H9 (cell line): ENCODE measurements at regions not wholly inside any gene's neighbourhood (a gene's known extent, or its start where the extent isn't known, plus 50 kb on each side); places are given as distances from the start of the nearest gene placed in this dataset.

ENCODE experiments used
- DNase-seq: peaks from one replicate; pipeline ENCODE4 v3.0.0-alpha.2; 2017
- H2AFZ ChIP-seq: one replicate; pipeline ENCODE4 v1.6.1; 2013; ENCODE audit warnings: mild to moderate bottlenecking, low read length, control low read depth, moderate library complexity
- H2AK5ac ChIP-seq: 2 replicates; pipeline ENCODE4 v1.6.1; 2013; ENCODE audit warnings: low read length, control low read depth, mixed read lengths; ENCODE audit not compliant: insufficient read length
- H2BK120ac ChIP-seq: one replicate; pipeline ENCODE4 v1.6.1; 2013; ENCODE audit warnings: low read depth, mild to moderate bottlenecking, low read length, control low read depth, inconsistent platforms; ENCODE audit not compliant: poor library complexity, severe bottlenecking
- H2BK12ac ChIP-seq: 2 replicates; pipeline ENCODE4 v1.6.1; 2013; ENCODE audit warnings: low read length, control low read depth, mixed read lengths, low read depth; ENCODE audit not compliant: insufficient read length
- H2BK15ac ChIP-seq: 2 replicates; pipeline ENCODE4 v1.6.1; 2013; ENCODE audit warnings: low read depth, low read length, control low read depth
- H2BK20ac ChIP-seq: one replicate; pipeline ENCODE4 v1.6.1; 2013; ENCODE audit warnings: low read depth, mild to moderate bottlenecking, low read length, control low read depth, inconsistent platforms; ENCODE audit not compliant: poor library complexity, severe bottlenecking
- H2BK5ac ChIP-seq: 2 replicates; pipeline ENCODE4 v1.6.1; 2013; ENCODE audit warnings: low read length, control low read depth, mixed read lengths; ENCODE audit not compliant: insufficient read length
- H3K14ac ChIP-seq: 2 replicates; pipeline ENCODE4 v1.6.1; 2013; ENCODE audit warnings: low read length, control low read depth; ENCODE audit not compliant: insufficient read depth
- H3K18ac ChIP-seq: 2 replicates; pipeline ENCODE4 v1.6.1; 2013; ENCODE audit warnings: low read depth, mild to moderate bottlenecking, mixed read lengths, low read length, control low read depth; ENCODE audit not compliant: insufficient read length
- H3K23ac ChIP-seq: 2 replicates; pipeline ENCODE4 v1.6.1; 2013; ENCODE audit warnings: low read length, control low read depth, mixed read lengths, low read depth; ENCODE audit not compliant: insufficient read length
- H3K23me2 ChIP-seq: 2 replicates; pipeline ENCODE4 v1.6.1; 2013; ENCODE audit warnings: low read depth, mild to moderate bottlenecking, mixed read lengths, low read length, control low read depth; ENCODE audit not compliant: insufficient read length, poor library complexity, severe bottlenecking
- H3K27ac ChIP-seq: 2 replicates; pipeline ENCODE4 v1.5.1; 2013; ENCODE audit warnings: low read length, control low read depth, mixed read lengths, low read depth; ENCODE audit not compliant: insufficient read length
- H3K27me3 ChIP-seq: 2 replicates; pipeline ENCODE4 v1.6.1; 2013; ENCODE audit warnings: low read length, control low read depth, inconsistent platforms; ENCODE audit not compliant: insufficient read depth
- H3K4ac ChIP-seq: 2 replicates; pipeline ENCODE4 v1.6.1; 2013; ENCODE audit warnings: low read depth, mild to moderate bottlenecking, control low read depth, inconsistent platforms, low read length, moderate library complexity
- H3K4me1 ChIP-seq: 2 replicates; pipeline ENCODE4 v1.6.1; 2013; ENCODE audit warnings: low read length, control low read depth, inconsistent platforms; ENCODE audit not compliant: insufficient read depth
- H3K4me2 ChIP-seq: 2 replicates; pipeline ENCODE4 v1.6.1; 2013; ENCODE audit warnings: low read length, control low read depth, mixed read lengths; ENCODE audit not compliant: insufficient read length, insufficient read depth
- H3K56ac ChIP-seq: 2 replicates; pipeline ENCODE4 v1.6.1; 2013; ENCODE audit warnings: low read depth, mild to moderate bottlenecking, mixed read lengths, low read length, control low read depth; ENCODE audit not compliant: insufficient read length
- H3K79me1 ChIP-seq: 2 replicates; pipeline ENCODE4 v1.6.1; 2013; ENCODE audit warnings: low read depth, mild to moderate bottlenecking, moderate library complexity, low read length, control low read depth, inconsistent platforms; ENCODE audit not compliant: insufficient read depth, poor library complexity, severe bottlenecking
- H3K79me2 ChIP-seq: 2 replicates; pipeline ENCODE4 v1.6.1; 2013; ENCODE audit warnings: low read length, control low read depth, inconsistent platforms; ENCODE audit not compliant: insufficient read depth
- H3K9ac ChIP-seq: 2 replicates; pipeline ENCODE4 v1.6.1; 2013; ENCODE audit warnings: low read length, control low read depth, mixed read lengths; ENCODE audit not compliant: insufficient read length; ENCODE audit errors: extremely low read depth
- H3K9me3 ChIP-seq: one replicate; pipeline ENCODE4 v1.6.1; 2013; ENCODE audit warnings: low read depth, low read length, inconsistent platforms; ENCODE audit not compliant: control insufficient read depth
- H3T11ph ChIP-seq: one replicate; pipeline ENCODE4 v1.6.1; 2013; ENCODE audit warnings: mild to moderate bottlenecking, low read length, control low read depth, inconsistent platforms
- H4K20me1 ChIP-seq: one replicate; pipeline ENCODE4 v1.6.1; 2013; ENCODE audit not compliant: control insufficient read depth, insufficient read length, insufficient read depth
- H4K5ac ChIP-seq: 2 replicates; pipeline ENCODE4 v1.6.1; 2013; ENCODE audit warnings: low read depth, mild to moderate bottlenecking, mixed read lengths, low read length, control low read depth; ENCODE audit not compliant: insufficient read length
- H4K8ac ChIP-seq: replicated peaks from 2 replicates; pipeline ENCODE4 v1.6.1; 2013; ENCODE audit warnings: low read length, control low read depth, mixed read lengths, low read depth; ENCODE audit not compliant: insufficient read length
- H4K91ac ChIP-seq: 2 replicates; pipeline ENCODE4 v1.6.1; 2013; ENCODE audit warnings: low read depth, mild to moderate bottlenecking, moderate library complexity, mixed read lengths, low read length, control low read depth; ENCODE audit not compliant: insufficient read length
- H3K27ac Mint-ChIP-seq, 3 experiments: 2 replicates in 2 of 3; 3 replicates in 1 of 3; pipeline ENCODE4 v1.8.0; 2020 to 2021; ENCODE audit warnings: mixed read lengths in 3 of 3, mild to moderate bottlenecking in 1 of 3, moderate library complexity in 1 of 3
- H3K27me3 Mint-ChIP-seq: 2 replicates; pipeline ENCODE4 v1.8.0; 2021; ENCODE audit warnings: low read depth, mild to moderate bottlenecking, moderate library complexity, mixed read lengths
- H3K36me3 Mint-ChIP-seq, 3 experiments: 2 replicates in 2 of 3; 3 replicates in 1 of 3; pipeline ENCODE4 v1.8.0; 2020 to 2021; ENCODE audit warnings: low read depth in 3 of 3, mixed read lengths in 3 of 3; ENCODE audit not compliant: insufficient read depth in 1 of 3
- H3K4me1 Mint-ChIP-seq, 2 experiments: 2 replicates each; pipeline ENCODE4 v1.8.0; 2020; ENCODE audit warnings: mixed read lengths in 2 of 2
- H3K4me3 Mint-ChIP-seq, 2 experiments: 2 replicates in 1 of 2; 3 replicates in 1 of 2; pipeline ENCODE4 v1.8.0; 2020 to 2021; ENCODE audit warnings: mild to moderate bottlenecking in 2 of 2, mixed read lengths in 2 of 2, moderate library complexity in 1 of 2
- H3K9me3 Mint-ChIP-seq, 2 experiments: 2 replicates in 1 of 2; 3 replicates in 1 of 2; pipeline ENCODE4 v1.8.0; 2020; ENCODE audit warnings: mild to moderate bottlenecking in 2 of 2, mixed read lengths in 2 of 2, moderate library complexity in 1 of 2
- WGBS: extraction: QIAGEN DNeasy Blood & Tissue Kit; methylation state at CpG from one replicate; pipeline ENCODE4 v1.1.7; 2013; ENCODE audit warnings: missing lambda C conversion rate, low lambda C conversion rate, mixed read lengths; ENCODE audit not compliant: insufficient read length; ENCODE audit errors: extremely low coverage; 5-methylcytosine and 5-hydroxymethylcytosine counted together
- TF ChIP-seq, protein P1 (sequence below): fragments of 200-600 bp; sonication (generic); conservative IDR thresholded peaks from 3 replicates; pipeline ENCODE4 v1.8.0; 2021; ENCODE audit warnings: antibody characterized with exemption, mild to moderate bottlenecking

DNA sequence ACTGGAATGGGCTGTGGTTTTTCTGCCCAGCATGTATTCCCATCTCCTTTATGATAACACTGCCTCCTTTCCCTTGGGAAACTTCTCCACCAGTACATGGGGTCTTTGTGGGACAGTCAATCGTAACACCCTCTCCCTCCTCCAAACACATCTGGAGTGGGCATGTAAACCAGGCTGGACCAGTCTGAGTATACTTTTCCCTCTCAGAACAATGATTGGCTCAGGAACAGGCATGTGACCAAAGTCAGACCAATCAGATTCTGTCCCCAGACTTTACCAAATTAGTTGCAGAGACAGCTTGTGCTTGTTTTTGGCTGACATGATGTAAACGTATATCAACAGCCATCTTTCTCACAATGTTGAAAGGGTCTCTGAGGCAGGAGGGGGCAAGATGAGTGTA is 97.1 kb upstream of the CRBN start:
- no peaks in the 10 kb centered on the region for H3K9me3 Mint-ChIP-seq
- no peak overlapping the region for H3K4ac ChIP-seq

More for the DNA sequence above, 97.1 kb upstream of the CRBN start:
- Histone ChIP-seq H3K79me2 (no peaks in the 10 kb centered on the region), H3K27me3 (no peaks in the 10 kb centered on the region), H4K91ac (no peak overlapping the region), H3K9me3 (no peaks in the 10 kb centered on the region), H4K8ac (no peak overlapping the region), H4K20me1 (no peaks in the 10 kb centered on the region), H2AFZ (no peak overlapping the region), H3K4me1 (no peaks in the 10 kb centered on the region; the same call in 1 of the 2 replicates), H3T11ph (no peak overlapping the region), H3K23me2 (no peaks in the 10 kb centered on the region), H2AK5ac (no peak overlapping the region), H3K18ac (no peak overlapping the region), H3K14ac (no peak overlapping the region), H3K9ac (no peak overlapping the region), H3K23ac (no peak overlapping the region), H2BK120ac (no peak overlapping the region), H3K79me1 (no peaks in the 10 kb centered on the region), H3K56ac (no peak overlapping the region), H3K27ac (no peak overlapping the region), H2BK15ac (no peak overlapping the region), H2BK12ac (no peak overlapping the region), H3K4me2 (no peak overlapping the region), H2BK20ac (no peak overlapping the region), H4K5ac (no peak overlapping the region), H2BK5ac (no peak overlapping the region)
- WGBS, result no CpG with 5 or more reads among the region's 2 CpGs
- Mint-ChIP-seq H3K27me3 (no peaks in the 10 kb centered on the region; the same call in 1 of the 2 replicates), H3K27ac (no peak overlapping the region), H3K36me3 (no peaks in the 10 kb centered on the region), H3K4me3 (no peak overlapping the region), H3K4me1 (peaks cover 10 to 20% of the 10 kb centered on the region in 2 experiments)
- TF ChIP-seq, protein P1, sequence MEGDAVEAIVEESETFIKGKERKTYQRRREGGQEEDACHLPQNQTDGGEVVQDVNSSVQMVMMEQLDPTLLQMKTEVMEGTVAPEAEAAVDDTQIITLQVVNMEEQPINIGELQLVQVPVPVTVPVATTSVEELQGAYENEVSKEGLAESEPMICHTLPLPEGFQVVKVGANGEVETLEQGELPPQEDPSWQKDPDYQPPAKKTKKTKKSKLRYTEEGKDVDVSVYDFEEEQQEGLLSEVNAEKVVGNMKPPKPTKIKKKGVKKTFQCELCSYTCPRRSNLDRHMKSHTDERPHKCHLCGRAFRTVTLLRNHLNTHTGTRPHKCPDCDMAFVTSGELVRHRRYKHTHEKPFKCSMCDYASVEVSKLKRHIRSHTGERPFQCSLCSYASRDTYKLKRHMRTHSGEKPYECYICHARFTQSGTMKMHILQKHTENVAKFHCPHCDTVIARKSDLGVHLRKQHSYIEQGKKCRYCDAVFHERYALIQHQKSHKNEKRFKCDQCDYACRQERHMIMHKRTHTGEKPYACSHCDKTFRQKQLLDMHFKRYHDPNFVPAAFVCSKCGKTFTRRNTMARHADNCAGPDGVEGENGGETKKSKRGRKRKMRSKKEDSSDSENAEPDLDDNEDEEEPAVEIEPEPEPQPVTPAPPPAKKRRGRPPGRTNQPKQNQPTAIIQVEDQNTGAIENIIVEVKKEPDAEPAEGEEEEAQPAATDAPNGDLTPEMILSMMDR, result no peak
- no peak for DNase-seq
